ENCODE measurements at regions not wholly inside any gene's neighbourhood (a gene's known extent, or its start where the extent isn't known, plus 50 kb on each side); places are given as distances from the start of the nearest gene placed in this dataset.

GRCh38 chr4:56118845-56119244 lies 170.1 kb downstream of the CEP135 start:
- intact Hi-C loops (cut with micrococcal nuclease; ENCODE audit: unreplicated experiment) = no loop called here
- no peak for DNase-seq
- BruUV-seq (replicated peaks) = no TSS peak
- H3K9me3 ChIP-seq = no peaks in the 10 kb centered on the region
- no peak overlapping the region for H3K27ac Mint-ChIP-seq (ENCODE audit: unreplicated experiment)
- no peaks in the 10 kb centered on the region for H3K9me3 Mint-ChIP-seq (ENCODE audit: unreplicated experiment)
- no peak for TF ChIP-seq CTCF (IDR thresholded peaks at IDR 0.05; ENCODE audit: insufficient read depth in 1 of 2, low read depth in 1 of 2, low read length in 1 of 2, severe bottlenecking in 1 of 2, unreplicated experiment in 1 of 2)
- ChIA-PET POLR2A (no interaction called here), CTCF (no interaction called here)
- no peaks in the 10 kb centered on the region for H3K27me3 Mint-ChIP-seq (ENCODE audit: insufficient read depth, unreplicated experiment)
- no peak overlapping the region for H3K4me3 ChIP-seq (ENCODE audit: low read depth, low read length)
- no peaks in the 10 kb centered on the region for H3K27me3 ChIP-seq (replicated peaks; ENCODE audit: control insufficient read depth, insufficient read depth, low read length)
- H3K36me3 ChIP-seq (ENCODE audit: control insufficient read depth, insufficient read depth, low read length) = no peaks in the 10 kb centered on the region; the same call in 1 of the 2 replicates
- no peaks in the 10 kb centered on the region for H3K4me1 ChIP-seq
- H3K4me3 Mint-ChIP-seq (ENCODE audit: unreplicated experiment) = no peak overlapping the region
- H3K36me3 Mint-ChIP-seq (ENCODE audit: insufficient read depth, unreplicated experiment) = no peaks in the 10 kb centered on the region
- H3K4me1 Mint-ChIP-seq (ENCODE audit: low read depth, unreplicated experiment) = no peaks in the 10 kb centered on the region

- ChIA-PET CTCF (no interaction called here), POLR2A (no interaction called here)
- H3K4me3 Mint-ChIP-seq (ENCODE audit: unreplicated experiment) = no peak overlapping the region
- no peaks in the 10 kb centered on the region for H3K9me3 Mint-ChIP-seq (ENCODE audit: unreplicated experiment)
- no peaks in the 10 kb centered on the region for H3K36me3 Mint-ChIP-seq (ENCODE audit: insufficient read depth, unreplicated experiment)
- Histone ChIP-seq H3K4me1 (no peaks in the 10 kb centered on the region), H3K4me3 (ENCODE audit: low read depth, low read length) (no peak overlapping the region), H3K27me3 (replicated peaks; ENCODE audit: control insufficient read depth, insufficient read depth, low read length) (no peaks in the 10 kb centered on the region), H3K36me3 (ENCODE audit: control insufficient read depth, insufficient read depth, low read length) (no peaks in the 10 kb centered on the region; the same call in 1 of the 2 replicates), H3K9me3 (no peaks in the 10 kb centered on the region)
- H3K27me3 Mint-ChIP-seq (ENCODE audit: insufficient read depth, unreplicated experiment) = no peaks in the 10 kb centered on the region
- intact Hi-C loops (cut with micrococcal nuclease; ENCODE audit: unreplicated experiment) = no loop called here
- no peak overlapping the region for H3K27ac Mint-ChIP-seq (ENCODE audit: unreplicated experiment)
- no peak for DNase-seq
- BruUV-seq (replicated peaks) = no TSS peak
- no peaks in the 10 kb centered on the region for H3K4me1 Mint-ChIP-seq (ENCODE audit: low read depth, unreplicated experiment)
- no peak for TF ChIP-seq CTCF (IDR thresholded peaks at IDR 0.05; ENCODE audit: insufficient read depth in 1 of 2, low read depth in 1 of 2, low read length in 1 of 2, severe bottlenecking in 1 of 2, unreplicated experiment in 1 of 2)
These were observed 169.3 kb downstream of the CEP135 start for GRCh38 chr4:56118055-56118454.

DNA sequence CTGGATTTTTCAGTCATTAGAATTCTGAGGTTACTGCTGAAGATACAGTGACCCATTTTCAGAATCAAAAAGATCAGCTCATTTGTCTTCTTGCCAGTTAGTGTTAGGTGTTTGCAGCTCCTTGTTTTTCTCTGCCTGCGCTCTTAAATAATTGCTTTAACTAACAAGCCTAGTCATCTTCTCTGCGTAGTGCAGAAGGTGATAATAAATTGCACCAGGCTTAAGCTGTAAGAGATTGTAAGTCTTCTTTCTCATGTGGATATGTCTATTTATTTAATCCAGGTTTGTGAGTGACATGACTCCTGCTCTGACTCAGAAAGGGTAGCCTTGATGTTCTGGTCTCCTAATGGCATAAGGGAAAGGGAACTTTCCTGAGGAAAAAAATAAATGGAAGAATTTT lies 167.2 kb downstream of the CEP135 start:
- CTCF ChIA-PET = no interaction called here
- Histone ChIP-seq H3K36me3 (ENCODE audit: control insufficient read depth, insufficient read depth, low read length) (no peaks in the 10 kb centered on the region; the same call in 1 of the 2 replicates), H3K9me3 (no peaks in the 10 kb centered on the region), H3K27me3 (replicated peaks; ENCODE audit: control insufficient read depth, insufficient read depth, low read length) (no peaks in the 10 kb centered on the region), H3K4me3 (ENCODE audit: low read depth, low read length) (no peak overlapping the region), H3K4me1 (no peaks in the 10 kb centered on the region)
- Mint-ChIP-seq H3K9me3 (ENCODE audit: unreplicated experiment) (no peaks in the 10 kb centered on the region), H3K27ac (ENCODE audit: unreplicated experiment) (no peak overlapping the region), H3K36me3 (ENCODE audit: insufficient read depth, unreplicated experiment) (no peaks in the 10 kb centered on the region), H3K27me3 (ENCODE audit: insufficient read depth, unreplicated experiment) (no peaks in the 10 kb centered on the region), H3K4me3 (ENCODE audit: unreplicated experiment) (no peak overlapping the region), H3K4me1 (ENCODE audit: low read depth, unreplicated experiment) (no peaks in the 10 kb centered on the region)
- TF ChIP-seq CTCF (IDR thresholded peaks at IDR 0.05; ENCODE audit: insufficient read depth in 1 of 2, low read depth in 1 of 2, low read length in 1 of 2, severe bottlenecking in 1 of 2, unreplicated experiment in 1 of 2) = no peak
- intact Hi-C loops (cut with micrococcal nuclease; ENCODE audit: unreplicated experiment) = no loop called here
- BruUV-seq (replicated peaks) = no TSS peak
- POLR2A ChIA-PET = no interaction called here
- no peak for DNase-seq

Data from Caco-2 (cell line).